PC-3 (cell line): ENCODE measurements at regions not wholly inside any gene's neighbourhood (a gene's known extent, or its start where the extent isn't known, plus 50 kb on each side); places are given as distances from the start of the nearest gene placed in this dataset.

ENCODE experiments used
- ATAC-seq: fragments of 200-7000 bp; cut with Tn5 transposase; 2 replicates; pipeline ENCODE4 v1.9.1; 2020; ENCODE audit warnings: mild to moderate bottlenecking, moderate library complexity
- BruUV-seq: library from RNA; stranded (reverse); fragments of 400-500 nt; replicated peaks from 2 replicates; lab custom pipeline; 2021; lab: Mats Ljungman, UMichigan
- CTCF ChIA-PET: fragments of 300-600 bp; sonication (Branson Sonifier 250); formaldehyde crosslinking; loops from one replicate; lab custom pipeline; 2022; ENCODE audit warnings: antibody characterized with exemption; lab: Charles Lee
- POLR2A ChIA-PET: fragments of 300-600 bp; sonication (Branson Sonifier 250); formaldehyde crosslinking; loops from one replicate; lab custom pipeline; 2022; ENCODE audit warnings: antibody characterized with exemption; ENCODE audit not compliant: unreplicated experiment; lab: Charles Lee
- DNase-seq: peaks from one replicate; pipeline ENCODE4 v3.0.0-alpha.2; 2015
- H2AFZ ChIP-seq: fragments of 300-600 bp; sonication (generic); 2 replicates; pipeline ENCODE4 v1.6.0; 2016; ENCODE audit warnings: antibody characterized with exemption, low read length
- H3F3A ChIP-seq: fragments of 300-600 bp; sonication (generic); one replicate; pipeline ENCODE4 v1.6.0; 2017; ENCODE audit warnings: antibody characterized with exemption, low read length, control low read depth, mild to moderate bottlenecking; ENCODE audit not compliant: unreplicated experiment
- H3K27ac ChIP-seq: fragments of 300-600 bp; sonication (generic); 2 replicates; pipeline ENCODE4 v1.5.1; 2016; ENCODE audit warnings: mild to moderate bottlenecking, low read length
- H3K27me3 ChIP-seq: fragments of 300-600 bp; sonication (generic); 2 replicates; pipeline ENCODE4 v1.6.1; 2016; ENCODE audit warnings: low read length, mixed read lengths
- H3K36me3 ChIP-seq: fragments of 300-600 bp; sonication (generic); 2 replicates; pipeline ENCODE4 v1.6.1; 2016; ENCODE audit warnings: low read depth, mixed run types, low read length, mixed read lengths
- H3K4me1 ChIP-seq: fragments of 300-600 bp; sonication (generic); 2 replicates; pipeline ENCODE4 v1.5.1; 2016; ENCODE audit warnings: low read length; ENCODE audit not compliant: insufficient read depth
- H3K4me2 ChIP-seq: fragments of 300-600 bp; sonication (generic); 2 replicates; pipeline ENCODE4 v1.6.0; 2016; ENCODE audit warnings: low read length
- H3K4me3 ChIP-seq: fragments of 300-600 bp; sonication (generic); 2 replicates; pipeline ENCODE4 v1.5.1; 2016; ENCODE audit warnings: mild to moderate bottlenecking, low read length, mixed read lengths
- H3K79me2 ChIP-seq: fragments of 300-600 bp; sonication (generic); 2 replicates; pipeline ENCODE4 v1.6.1; 2017; ENCODE audit warnings: low read length, mixed read lengths
- H3K9ac ChIP-seq: fragments of 300-600 bp; sonication (generic); 2 replicates; pipeline ENCODE4 v1.6.0; 2016; ENCODE audit warnings: mild to moderate bottlenecking, low read length
- H3K9me2 ChIP-seq: fragments of 300-600 bp; sonication (generic); replicated peaks from 2 replicates; pipeline ENCODE4 v1.6.1; 2016; ENCODE audit warnings: mixed run types, low read length, mixed read lengths
- H3K9me3 ChIP-seq: fragments of 300-600 bp; sonication (generic); 2 replicates; pipeline ENCODE4 v1.6.1; 2016; ENCODE audit warnings: low read length, mixed read lengths
- H4K20me1 ChIP-seq: fragments of 300-600 bp; sonication (generic); 2 replicates; pipeline ENCODE4 v1.6.1; 2016; ENCODE audit warnings: low read length, mixed read lengths
- CTCF ChIP-seq: fragments of 300-600 bp; sonication (generic); conservative IDR thresholded peaks from 2 replicates; pipeline ENCODE4 v1.5.1; 2017; ENCODE audit warnings: antibody characterized with exemption, low read depth, mild to moderate bottlenecking, low read length
- EZH2 ChIP-seq: fragments of 300-600 bp; sonication (generic); IDR thresholded peaks from one replicate; pipeline ENCODE4 v1.6.1; 2017; ENCODE audit warnings: antibody characterized with exemption, mild to moderate bottlenecking, low read length; ENCODE audit not compliant: unreplicated experiment
- EZH2phosphoT487 ChIP-seq: fragments of 300-600 bp; sonication (generic); IDR thresholded peaks from 2 replicates; pipeline ENCODE4 v1.6.1; 2018; ENCODE audit warnings: mild to moderate bottlenecking, antibody characterized with exemption, low read length, borderline replicate concordance
- intact Hi-C: fragments of 100-400 bp; cut with micrococcal nuclease; formaldehyde crosslinking; loops from 2 replicates; pipeline ENCODE4 v1.9.0; 2023

DNA sequence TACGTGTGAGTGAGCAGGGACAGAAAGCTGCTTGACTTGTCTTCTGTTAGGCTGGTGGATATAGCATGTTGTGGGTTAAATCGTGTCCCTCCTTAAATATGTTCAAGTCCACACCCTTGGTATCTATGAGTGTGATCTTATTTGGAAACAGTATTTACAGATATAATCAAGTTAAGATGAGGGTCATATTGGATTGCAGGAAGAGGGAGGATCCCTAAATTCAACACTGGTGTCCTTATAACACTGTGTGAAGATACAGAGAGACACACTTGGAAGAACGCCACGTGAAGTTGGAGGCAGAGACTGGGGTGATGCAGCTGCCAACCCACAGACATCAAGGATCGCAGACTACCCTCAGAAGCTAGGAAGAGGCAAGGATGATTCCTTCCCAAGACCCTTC lies 275.2 kb upstream of the SSTR1 start:
- BruUV-seq, result no TSS peak
- ChIA-PET CTCF (no interaction called here), POLR2A (no interaction called here)
- ATAC-seq (no peak), DNase-seq (no peak)
- Histone ChIP-seq H3K36me3 (no peaks in the 10 kb centered on the region), H3K79me2 (no peaks in the 10 kb centered on the region), H3K9me2 (no peaks in the 10 kb centered on the region), H3K4me1 (no peaks in the 10 kb centered on the region), H3K4me2 (no peak overlapping the region), H3K9me3 (no peaks in the 10 kb centered on the region), H3K9ac (no peak overlapping the region), H3K27ac (no peak overlapping the region), H3K27me3 (peaks cover 20% of the 10 kb centered on the region), H3F3A (no peaks in the 10 kb centered on the region), H4K20me1 (no peaks in the 10 kb centered on the region), H3K4me3 (no peak overlapping the region), H2AFZ (no peak overlapping the region)
- TF ChIP-seq EZH2, result no peak
- TF ChIP-seq CTCF, result no peak
- TF ChIP-seq EZH2phosphoT487, result no peak
- intact Hi-C loops, result no loop called here

DNA sequence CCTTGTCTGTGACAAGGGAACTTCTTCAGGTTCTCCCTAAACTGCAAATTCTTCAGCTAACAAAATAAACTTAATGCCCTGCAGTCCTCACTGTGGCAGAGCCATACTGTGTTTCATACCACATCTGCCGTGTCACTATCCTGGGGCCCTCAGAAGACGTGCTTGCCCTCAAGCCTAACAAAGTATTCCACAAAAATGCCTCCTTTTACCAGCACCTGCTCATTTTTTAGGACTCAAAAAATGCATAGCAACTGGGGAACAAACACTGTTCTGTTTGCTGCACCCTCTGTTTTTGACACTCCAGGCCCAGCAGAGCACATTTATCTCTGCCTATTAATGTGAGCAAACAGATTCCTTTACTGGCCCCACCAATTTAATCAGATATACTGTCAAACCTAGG lies 270.7 kb upstream of the SSTR1 start:
- Histone ChIP-seq H3K36me3 (no peaks in the 10 kb centered on the region), H3K4me3 (no peak overlapping the region), H3K9ac (no peak overlapping the region), H3K4me2 (no peak overlapping the region), H3K4me1 (no peaks in the 10 kb centered on the region), H3K9me2 (no peaks in the 10 kb centered on the region), H3F3A (no peaks in the 10 kb centered on the region), H4K20me1 (no peaks in the 10 kb centered on the region), H3K79me2 (no peaks in the 10 kb centered on the region), H3K9me3 (no peaks in the 10 kb centered on the region), H2AFZ (no peak overlapping the region), H3K27ac (no peak overlapping the region), H3K27me3 (peaks cover 12% of the 10 kb centered on the region)
- TF ChIP-seq CTCF, result no peak
- no peak for TF ChIP-seq EZH2phosphoT487
- TF ChIP-seq EZH2, result no peak
- intact Hi-C loops, result no loop called here
- ChIA-PET CTCF (no interaction called here), POLR2A (no interaction called here)
- no peak for ATAC-seq
- DNase-seq, result no peak
- no TSS peak for BruUV-seq

GRCh38 chr14:37939442-37940028 lies 268.2 kb upstream of the SSTR1 start:
- no peak overlapping the region for H3K4me2 ChIP-seq
- ATAC-seq (no peak), DNase-seq (no peak)
- H3F3A ChIP-seq, result no peaks in the 10 kb centered on the region
- no peaks in the 10 kb centered on the region for H3K4me1 ChIP-seq
- ChIA-PET CTCF (no interaction called here), POLR2A (no interaction called here)
- H4K20me1 ChIP-seq, result no peaks in the 10 kb centered on the region
- intact Hi-C loops, result no loop called here
- H3K9ac ChIP-seq, result no peak overlapping the region
- H3K4me3 ChIP-seq, result no peak overlapping the region
- H3K79me2 ChIP-seq, result no peaks in the 10 kb centered on the region
- no TSS peak for BruUV-seq
- no peak for TF ChIP-seq EZH2phosphoT487
- no peak for TF ChIP-seq EZH2
- TF ChIP-seq CTCF, result no peak
- no peaks in the 10 kb centered on the region for H3K9me2 ChIP-seq
- no peak overlapping the region for H3K27ac ChIP-seq
- peaks cover 12% of the 10 kb centered on the region for H3K27me3 ChIP-seq
- no peak overlapping the region for H2AFZ ChIP-seq
- no peaks in the 10 kb centered on the region for H3K36me3 ChIP-seq
- peaks cover 12% of the 10 kb centered on the region for H3K9me3 ChIP-seq
